ENCODE measurements at regions not wholly inside any gene's neighbourhood (a gene's known extent, or its start where the extent isn't known, plus 50 kb on each side); places are given as distances from the start of the nearest gene placed in this dataset.

DNA sequence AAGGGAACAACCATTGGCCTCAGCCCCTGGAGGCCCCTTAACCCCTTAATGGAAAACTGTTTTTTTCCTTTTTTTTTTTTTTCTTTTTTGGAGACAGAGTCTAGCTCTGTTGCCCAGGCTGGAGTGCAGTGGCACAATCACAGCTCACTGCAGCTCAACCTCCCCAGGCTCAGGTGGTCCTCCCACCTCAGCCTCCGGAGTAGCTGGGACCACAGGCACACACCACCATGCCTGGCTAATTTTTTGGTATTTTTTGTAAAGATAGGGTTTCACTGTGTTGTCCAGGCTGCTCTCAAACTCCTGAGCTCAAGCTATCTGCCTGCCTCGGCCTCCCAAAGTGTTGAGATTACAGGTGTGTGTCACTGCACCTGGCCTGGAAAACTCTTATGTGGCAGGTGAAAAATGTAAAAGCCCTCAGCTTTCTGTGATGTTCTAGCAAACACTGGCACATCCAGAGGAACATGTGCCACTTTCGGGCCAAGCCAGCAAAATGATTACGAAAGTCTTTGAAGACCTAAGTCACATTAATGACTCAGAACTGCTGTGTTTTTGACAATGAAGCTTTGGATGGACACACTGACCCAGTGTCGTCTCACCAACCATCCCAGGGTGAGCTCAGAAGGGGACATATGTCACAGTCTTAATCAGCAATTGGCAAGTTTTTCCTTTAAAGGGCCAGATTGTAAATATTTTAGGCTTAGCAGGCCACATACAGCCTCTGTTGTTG lies 189.3 kb upstream of the TPM1 start:
- no peak overlapping the region for H2AFZ ChIP-seq (ENCODE audit: low read length)
- ChIA-PET CTCF (ENCODE audit: unreplicated experiment) (no interaction called here), POLR2A (no interaction called here)
- H4K20me1 ChIP-seq (ENCODE audit: insufficient read depth, low read length): no peaks in the 10 kb centered on the region
- H3K9me3 ChIP-seq (ENCODE audit: low read length): no peaks in the 10 kb centered on the region
- no peaks in the 10 kb centered on the region for H3K9me2 ChIP-seq (ENCODE audit: insufficient read depth, low read length)
- no peaks in the 10 kb centered on the region for H3K79me2 ChIP-seq (ENCODE audit: insufficient read depth, low read depth, low read length)
- BruUV-seq (replicated peaks): no TSS peak
- no peaks in the 10 kb centered on the region for H3K36me3 ChIP-seq (ENCODE audit: insufficient read depth, low read length)
- DNase-seq (ENCODE audit: low spot score): no peak
- no peak overlapping the region for H3K4me3 ChIP-seq (ENCODE audit: low read depth, low read length, poor library complexity, severe bottlenecking)
- H3K4me1 ChIP-seq (ENCODE audit: insufficient read depth, low read length, poor library complexity, severe bottlenecking): no peaks in the 10 kb centered on the region
- TF ChIP-seq EZH2phosphoT487 (IDR thresholded peaks at IDR 0.05; ENCODE audit: borderline replicate concordance, low read depth, low read length) (no peak), CTCF (conservative IDR thresholded peaks at IDR 0.05; ENCODE audit: low read length) (no peak)
- no peak overlapping the region for H3K4me2 ChIP-seq (ENCODE audit: low read length)
- H3K27ac ChIP-seq (ENCODE audit: low read depth, low read length, poor library complexity, severe bottlenecking): no peak overlapping the region
- intact Hi-C loops (cut with micrococcal nuclease; ENCODE audit: unreplicated experiment): no loop called here

GRCh38 chr15:62853841-62854225 lies 188.7 kb upstream of the TPM1 start:
- intact Hi-C loops (cut with micrococcal nuclease; ENCODE audit: unreplicated experiment): no loop called here
- POLR2A ChIA-PET: no interaction called here
- Histone ChIP-seq H3K79me2 (ENCODE audit: insufficient read depth, low read depth, low read length) (no peaks in the 10 kb centered on the region), H3K27ac (ENCODE audit: low read depth, low read length, poor library complexity, severe bottlenecking) (no peak overlapping the region), H3K4me1 (ENCODE audit: insufficient read depth, low read length, poor library complexity, severe bottlenecking) (no peaks in the 10 kb centered on the region), H3K4me2 (ENCODE audit: low read length) (no peak overlapping the region), H3K9me2 (ENCODE audit: insufficient read depth, low read length) (no peaks in the 10 kb centered on the region), H3K4me3 (ENCODE audit: low read depth, low read length, poor library complexity, severe bottlenecking) (no peak overlapping the region), H4K20me1 (ENCODE audit: insufficient read depth, low read length) (no peaks in the 10 kb centered on the region), H3K9me3 (ENCODE audit: low read length) (no peaks in the 10 kb centered on the region), H2AFZ (ENCODE audit: low read length) (no peak overlapping the region), H3K36me3 (ENCODE audit: insufficient read depth, low read length) (no peaks in the 10 kb centered on the region)
- DNase-seq (ENCODE audit: low spot score): no peak
- no peak for TF ChIP-seq CTCF (conservative IDR thresholded peaks at IDR 0.05; ENCODE audit: low read length)
- TF ChIP-seq EZH2phosphoT487 (IDR thresholded peaks at IDR 0.05; ENCODE audit: borderline replicate concordance, low read depth, low read length): no peak
- BruUV-seq (replicated peaks): no TSS peak
- CTCF ChIA-PET (ENCODE audit: unreplicated experiment): no interaction called here

- H3K27ac ChIP-seq (ENCODE audit: low read depth, low read length, poor library complexity, severe bottlenecking): no peak overlapping the region
- no peaks in the 10 kb centered on the region for H3K9me2 ChIP-seq (ENCODE audit: insufficient read depth, low read length)
- ChIA-PET CTCF (ENCODE audit: unreplicated experiment) (no interaction called here), POLR2A (no interaction called here)
- H3K36me3 ChIP-seq (ENCODE audit: insufficient read depth, low read length): no peaks in the 10 kb centered on the region
- intact Hi-C loops (cut with micrococcal nuclease; ENCODE audit: unreplicated experiment): no loop called here
- H3K9me3 ChIP-seq (ENCODE audit: low read length): no peaks in the 10 kb centered on the region
- no peak for TF ChIP-seq EZH2phosphoT487 (IDR thresholded peaks at IDR 0.05; ENCODE audit: borderline replicate concordance, low read depth, low read length)
- TF ChIP-seq CTCF (conservative IDR thresholded peaks at IDR 0.05; ENCODE audit: low read length): no peak
- H3K4me1 ChIP-seq (ENCODE audit: insufficient read depth, low read length, poor library complexity, severe bottlenecking): no peaks in the 10 kb centered on the region
- DNase-seq (ENCODE audit: low spot score): no peak
- no peak overlapping the region for H3K4me3 ChIP-seq (ENCODE audit: low read depth, low read length, poor library complexity, severe bottlenecking)
- no peak overlapping the region for H3K4me2 ChIP-seq (ENCODE audit: low read length)
- BruUV-seq (replicated peaks): no TSS peak
- no peaks in the 10 kb centered on the region for H3K79me2 ChIP-seq (ENCODE audit: insufficient read depth, low read depth, low read length)
- H2AFZ ChIP-seq (ENCODE audit: low read length): no peak overlapping the region
- no peaks in the 10 kb centered on the region for H4K20me1 ChIP-seq (ENCODE audit: insufficient read depth, low read length)
Observed at GRCh38 chr15:62854420-62855084, 188.0 kb upstream of the TPM1 start.
